HL-60 (cell line): ENCODE measurements at regions not wholly inside any gene's neighbourhood (a gene's known extent, or its start where the extent isn't known, plus 50 kb on each side); places are given as distances from the start of the nearest gene placed in this dataset.

ENCODE experiments used
- DNase-seq, 2 experiments: peaks; one replicate each; pipeline ENCODE4 v3.0.0-alpha.2; 2010 to 2020; ENCODE audit warnings: low read depth in 1 of 2, low spot score in 1 of 2
- H3K27ac ChIP-seq: fragments of 250-450 bp; sonication (Bioruptor Pico); replicated peaks from 2 replicates; pipeline ENCODE4 v1.5.1; 2020; ENCODE audit warnings: mild to moderate bottlenecking, moderate library complexity
- H3K27me3 ChIP-seq: fragments of 250-450 bp; sonication (Bioruptor Pico); 2 replicates; pipeline ENCODE4 v1.5.1; 2021; ENCODE audit warnings: mild to moderate bottlenecking, moderate library complexity; ENCODE audit not compliant: insufficient read depth, poor library complexity, severe bottlenecking
- H3K4me3 ChIP-seq: replicated peaks from 2 replicates; pipeline ENCODE4 v1.5.1; 2011; ENCODE audit warnings: mild to moderate bottlenecking, control low read depth, low read length; ENCODE audit not compliant: insufficient read depth
- GABPA ChIP-seq: IDR thresholded peaks from 2 replicates; pipeline ENCODE4 v1.6.1; 2012; ENCODE audit warnings: low read depth
- POLR2AphosphoS5 ChIP-seq: IDR thresholded peaks from 2 replicates; pipeline ENCODE4 v1.6.1; 2012; ENCODE audit warnings: low read depth
- SPI1 ChIP-seq: IDR thresholded peaks from 2 replicates; pipeline ENCODE4 v1.6.1; 2012; ENCODE audit warnings: low read depth, mild to moderate bottlenecking, borderline replicate concordance
- TF ChIP-seq, protein P1 (sequence below): IDR thresholded peaks from one replicate; pipeline ENCODE4 v1.5.1; 2011; ENCODE audit warnings: low read length, control low read depth, inconsistent platforms; ENCODE audit not compliant: insufficient read depth
- TF ChIP-seq, protein P2 (sequence below): IDR thresholded peaks from 2 replicates; pipeline ENCODE4 v1.6.1; 2012; ENCODE audit warnings: low read depth; ENCODE audit not compliant: insufficient replicate concordance

DNA sequence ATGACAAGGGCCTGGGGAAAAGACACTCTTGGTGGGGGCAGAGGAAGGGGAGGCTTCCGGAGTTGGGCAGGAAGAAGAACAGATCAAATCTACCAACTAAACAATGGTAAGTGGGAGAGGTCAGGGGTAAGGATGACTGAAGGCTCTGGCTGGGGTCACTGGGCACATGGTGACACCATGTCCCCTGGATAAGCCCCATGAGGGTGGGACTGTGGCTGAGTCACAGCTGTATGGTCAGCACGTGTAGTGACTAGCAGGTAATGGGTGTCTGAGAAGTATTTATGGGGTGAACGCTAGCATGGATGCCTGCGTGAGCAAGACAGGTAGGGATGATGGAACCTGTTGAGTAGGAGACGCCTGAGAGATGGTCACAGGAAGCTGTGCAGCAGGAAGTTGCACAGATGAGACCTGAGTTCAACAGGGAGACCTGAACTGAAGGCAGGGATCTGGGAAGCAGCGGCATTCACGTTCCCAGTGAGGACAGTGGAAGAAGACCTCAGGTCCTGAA, 64.5 kb upstream of the SNX9 start:
- TF ChIP-seq, protein P1, sequence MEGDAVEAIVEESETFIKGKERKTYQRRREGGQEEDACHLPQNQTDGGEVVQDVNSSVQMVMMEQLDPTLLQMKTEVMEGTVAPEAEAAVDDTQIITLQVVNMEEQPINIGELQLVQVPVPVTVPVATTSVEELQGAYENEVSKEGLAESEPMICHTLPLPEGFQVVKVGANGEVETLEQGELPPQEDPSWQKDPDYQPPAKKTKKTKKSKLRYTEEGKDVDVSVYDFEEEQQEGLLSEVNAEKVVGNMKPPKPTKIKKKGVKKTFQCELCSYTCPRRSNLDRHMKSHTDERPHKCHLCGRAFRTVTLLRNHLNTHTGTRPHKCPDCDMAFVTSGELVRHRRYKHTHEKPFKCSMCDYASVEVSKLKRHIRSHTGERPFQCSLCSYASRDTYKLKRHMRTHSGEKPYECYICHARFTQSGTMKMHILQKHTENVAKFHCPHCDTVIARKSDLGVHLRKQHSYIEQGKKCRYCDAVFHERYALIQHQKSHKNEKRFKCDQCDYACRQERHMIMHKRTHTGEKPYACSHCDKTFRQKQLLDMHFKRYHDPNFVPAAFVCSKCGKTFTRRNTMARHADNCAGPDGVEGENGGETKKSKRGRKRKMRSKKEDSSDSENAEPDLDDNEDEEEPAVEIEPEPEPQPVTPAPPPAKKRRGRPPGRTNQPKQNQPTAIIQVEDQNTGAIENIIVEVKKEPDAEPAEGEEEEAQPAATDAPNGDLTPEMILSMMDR: no peak
- TF ChIP-seq SPI1: no peak
- TF ChIP-seq GABPA: no peak
- no peak for TF ChIP-seq POLR2AphosphoS5
- TF ChIP-seq, protein P2, sequence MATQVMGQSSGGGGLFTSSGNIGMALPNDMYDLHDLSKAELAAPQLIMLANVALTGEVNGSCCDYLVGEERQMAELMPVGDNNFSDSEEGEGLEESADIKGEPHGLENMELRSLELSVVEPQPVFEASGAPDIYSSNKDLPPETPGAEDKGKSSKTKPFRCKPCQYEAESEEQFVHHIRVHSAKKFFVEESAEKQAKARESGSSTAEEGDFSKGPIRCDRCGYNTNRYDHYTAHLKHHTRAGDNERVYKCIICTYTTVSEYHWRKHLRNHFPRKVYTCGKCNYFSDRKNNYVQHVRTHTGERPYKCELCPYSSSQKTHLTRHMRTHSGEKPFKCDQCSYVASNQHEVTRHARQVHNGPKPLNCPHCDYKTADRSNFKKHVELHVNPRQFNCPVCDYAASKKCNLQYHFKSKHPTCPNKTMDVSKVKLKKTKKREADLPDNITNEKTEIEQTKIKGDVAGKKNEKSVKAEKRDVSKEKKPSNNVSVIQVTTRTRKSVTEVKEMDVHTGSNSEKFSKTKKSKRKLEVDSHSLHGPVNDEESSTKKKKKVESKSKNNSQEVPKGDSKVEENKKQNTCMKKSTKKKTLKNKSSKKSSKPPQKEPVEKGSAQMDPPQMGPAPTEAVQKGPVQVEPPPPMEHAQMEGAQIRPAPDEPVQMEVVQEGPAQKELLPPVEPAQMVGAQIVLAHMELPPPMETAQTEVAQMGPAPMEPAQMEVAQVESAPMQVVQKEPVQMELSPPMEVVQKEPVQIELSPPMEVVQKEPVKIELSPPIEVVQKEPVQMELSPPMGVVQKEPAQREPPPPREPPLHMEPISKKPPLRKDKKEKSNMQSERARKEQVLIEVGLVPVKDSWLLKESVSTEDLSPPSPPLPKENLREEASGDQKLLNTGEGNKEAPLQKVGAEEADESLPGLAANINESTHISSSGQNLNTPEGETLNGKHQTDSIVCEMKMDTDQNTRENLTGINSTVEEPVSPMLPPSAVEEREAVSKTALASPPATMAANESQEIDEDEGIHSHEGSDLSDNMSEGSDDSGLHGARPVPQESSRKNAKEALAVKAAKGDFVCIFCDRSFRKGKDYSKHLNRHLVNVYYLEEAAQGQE: no peak
- no peak for DNase-seq
- Histone ChIP-seq H3K4me3 (no peak overlapping the region), H3K27me3 (no peaks in the 10 kb centered on the region), H3K27ac (no peak overlapping the region)

DNA sequence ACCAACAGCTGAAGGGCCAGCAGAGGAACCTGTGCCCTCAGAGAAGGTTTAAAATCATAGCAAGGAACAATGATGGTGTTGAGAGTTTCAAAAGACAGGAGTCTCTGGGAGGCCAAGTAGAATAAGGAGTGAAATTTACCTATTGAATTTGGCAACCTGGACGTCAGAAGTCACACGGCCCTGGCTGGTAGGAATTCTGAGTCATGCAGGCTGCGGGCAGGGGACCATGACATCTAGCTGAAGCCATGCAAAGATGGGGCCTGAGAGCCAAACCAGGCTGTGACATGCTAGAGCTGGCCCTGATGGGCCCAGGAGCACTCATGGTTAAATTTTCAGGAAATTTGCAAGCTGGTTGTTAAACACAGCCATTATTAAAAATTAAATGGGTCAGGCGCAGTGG, 64.0 kb upstream of the SNX9 start:
- H3K27ac ChIP-seq: no peak overlapping the region
- H3K27me3 ChIP-seq: no peaks in the 10 kb centered on the region
- no peak overlapping the region for H3K4me3 ChIP-seq
- no peak for DNase-seq
- no peak for TF ChIP-seq POLR2AphosphoS5
- TF ChIP-seq, protein P1: no peak
- TF ChIP-seq, protein P2: no peak
- TF ChIP-seq SPI1: no peak
- TF ChIP-seq GABPA: no peak

DNA sequence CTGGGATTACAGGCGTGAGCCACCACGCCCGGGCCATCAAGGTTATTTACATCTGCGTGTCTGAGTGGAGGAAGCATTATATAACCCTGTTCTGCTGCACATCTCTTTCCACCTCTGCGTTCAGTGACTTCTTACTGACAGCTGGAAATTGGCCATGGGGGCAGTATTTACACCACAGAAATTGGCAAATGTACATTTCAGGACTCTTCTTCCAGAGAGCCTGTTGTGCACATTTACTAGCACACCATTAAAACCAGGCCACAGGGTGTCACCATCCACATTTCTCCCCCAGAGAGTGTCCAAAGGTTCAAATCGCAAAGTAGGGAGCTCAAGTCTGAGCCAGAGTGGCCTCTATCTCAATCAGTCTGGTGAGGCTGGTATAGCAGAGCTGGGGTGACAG, 62.9 kb upstream of the SNX9 start:
- no peak overlapping the region for H3K4me3 ChIP-seq
- DNase-seq: no peak
- no peaks in the 10 kb centered on the region for H3K27me3 ChIP-seq
- H3K27ac ChIP-seq: no peak overlapping the region
- TF ChIP-seq, protein P1: no peak
- TF ChIP-seq, protein P2: no peak
- TF ChIP-seq GABPA (no peak), SPI1 (no peak), POLR2AphosphoS5 (no peak)
